NCI-H1436 (cell line): ENCODE measurements at regions not wholly inside any gene's neighbourhood (a gene's known extent, or its start where the extent isn't known, plus 50 kb on each side); places are given as distances from the start of the nearest gene placed in this dataset.

Experiments used
- DNase-seq: peaks from one replicate; lab custom pipeline; 2025; lab: John Stamatoyannopoulos, UW

- no peak for DNase-seq
These were observed 159.1 kb downstream of the DLEU7 start for GRCh38 chr13:50684366-50684765.

GRCh38 chr13:50685491-50685890 is 158.0 kb downstream of the DLEU7 start:
- DNase-seq, result peak; percentile 16

GRCh38 chr13:50685956-50686355 is 157.5 kb downstream of the DLEU7 start:
- no peak for DNase-seq

- DNase-seq, result no peak
These were observed 156.9 kb downstream of the DLEU7 start for GRCh38 chr13:50686551-50686950.

- DNase-seq, result no peak
These were observed 155.9 kb downstream of the DLEU7 start for GRCh38 chr13:50687545-50687944.

- no peak for DNase-seq
These were observed 153.5 kb downstream of the DLEU7 start for GRCh38 chr13:50690006-50690405.

- no peak for DNase-seq
These were observed 152.3 kb downstream of the DLEU7 start for GRCh38 chr13:50691176-50691680.

GRCh38 chr13:50691681-50692263 is 151.7 kb downstream of the DLEU7 start:
- no peak for DNase-seq

GRCh38 chr13:50692396-50692915 is 151.0 kb downstream of the DLEU7 start:
- no peak for DNase-seq

GRCh38 chr13:50693727-50694126 is 149.8 kb downstream of the DLEU7 start:
- no peak for DNase-seq

GRCh38 chr13:50697746-50698539 is 145.5 kb downstream of the DLEU7 start:
- DNase-seq, result no peak

GRCh38 chr13:50699874-50700663 is 143.4 kb downstream of the DLEU7 start:
- DNase-seq, result no peak

GRCh38 chr13:50700664-50701305 is 142.7 kb downstream of the DLEU7 start:
- DNase-seq, result no peak

- DNase-seq, result no peak
These were observed 142.0 kb downstream of the DLEU7 start for GRCh38 chr13:50701469-50701868.

- no peak for DNase-seq
These were observed 137.0 kb downstream of the DLEU7 start for GRCh38 chr13:50706505-50706904.

- DNase-seq, result no peak
These were observed 135.9 kb downstream of the DLEU7 start for GRCh38 chr13:50707628-50708027.

GRCh38 chr13:50708461-50708860 is 135.0 kb downstream of the DLEU7 start:
- DNase-seq, result no peak

- DNase-seq, result no peak
These were observed 134.4 kb downstream of the DLEU7 start for GRCh38 chr13:50709058-50709457.

GRCh38 chr13:50711131-50711815 is 132.2 kb downstream of the DLEU7 start:
- DNase-seq, result no peak

- no peak for DNase-seq
These were observed 131.5 kb downstream of the DLEU7 start for GRCh38 chr13:50711996-50712395.

GRCh38 chr13:50712456-50712855 is 131.0 kb downstream of the DLEU7 start:
- DNase-seq, result no peak
